HCT116 (cell line): ENCODE measurements at regions not wholly inside any gene's neighbourhood (a gene's known extent, or its start where the extent isn't known, plus 50 kb on each side); places are given as distances from the start of the nearest gene placed in this dataset.

Experiments used
- CTCF ChIP-seq, 3 experiments: fragments of 200-600 bp in 1 of 3; sonication (generic) in 1 of 3; IDR thresholded peaks in 2 of 3; conservative IDR thresholded peaks in 1 of 3; 2 replicates each; pipeline ENCODE4 v1.5.1; 2012 to 2017; ENCODE audit warnings: low read depth in 2 of 3, low read length in 2 of 3, antibody characterized with exemption in 1 of 3, borderline replicate concordance in 1 of 3, control low read depth in 1 of 3, mild to moderate bottlenecking in 1 of 3, mixed read lengths in 1 of 3, mixed run types in 1 of 3, moderate library complexity in 1 of 3; ENCODE audit not compliant: insufficient read depth in 1 of 3
- EGR1 ChIP-seq: IDR thresholded peaks from 2 replicates; pipeline ENCODE4 v1.6.1; 2012; ENCODE audit warnings: low read depth
- EZH2 ChIP-seq: fragments of 200-600 bp; sonication (generic); IDR thresholded peaks from 2 replicates; pipeline ENCODE4 v1.6.1; 2017; ENCODE audit warnings: antibody characterized with exemption, mixed run types
- POLR2A ChIP-seq: IDR thresholded peaks from 2 replicates; pipeline ENCODE4 v1.7.0; 2011; ENCODE audit warnings: borderline replicate concordance; ENCODE audit not compliant: insufficient read depth, insufficient read length; ENCODE audit errors: extremely low read depth
- SP1 ChIP-seq: IDR thresholded peaks from 2 replicates; pipeline ENCODE4 v1.6.1; 2012; ENCODE audit warnings: low read depth
- SRF ChIP-seq: IDR thresholded peaks from 2 replicates; pipeline ENCODE4 v1.6.1; 2012; ENCODE audit warnings: low read depth
- ZNF274 ChIP-seq: fragments of 200-500 bp; sonication (Bioruptor generic); IDR thresholded peaks from 2 replicates; pipeline ENCODE4 v1.6.1; 2014; ENCODE audit warnings: mild to moderate bottlenecking, low read depth, low read length, inconsistent platforms

GRCh38 chr22:27546157-27546935 is 255.2 kb downstream of the MN1 start:
- TF ChIP-seq CTCF (IDR thresholded peaks at IDR 0.05 in 2 of 3, conservative IDR thresholded peaks at IDR 0.05 in 1 of 3; ENCODE audit: borderline replicate concordance in 1 of 3, insufficient read depth in 1 of 3, low read depth in 2 of 3, low read length in 2 of 3) (no peak), POLR2A (no peak), SRF (no peak), ZNF274 (no peak), SP1 (no peak), EGR1 (no peak), EZH2 (no peak)
